ENCODE measurements at regions not wholly inside any gene's neighbourhood (a gene's known extent, or its start where the extent isn't known, plus 50 kb on each side); places are given as distances from the start of the nearest gene placed in this dataset.
"Not testable (repeated sequence)": the region's sequence is repeated elsewhere in the genome, so short reads cannot be mapped to it uniquely, and the experiment has no call there.

- H3K4me1 ChIP-seq (ENCODE audit: insufficient read depth, low read length), result peaks cover 23% of the 10 kb centered on the region
- H3K4me3 ChIP-seq (ENCODE audit: low read length), result no peak overlapping the region
- H3K36me3 ChIP-seq (ENCODE audit: insufficient read depth, low read length), result no peaks in the 10 kb centered on the region
- peaks cover 3% of the 10 kb centered on the region for H3K9me3 ChIP-seq (ENCODE audit: low read length)
- H2AFZ ChIP-seq (ENCODE audit: low read depth, low read length), result no peak overlapping the region
- peaks cover 3% of the 10 kb centered on the region for H3K27me3 ChIP-seq (ENCODE audit: insufficient read depth, low read length)
Observed at GRCh38 chr1:203559523-203559922, 65.6 kb downstream of the OPTC start.

- not testable (repeated sequence) for H3K4me3 ChIP-seq (ENCODE audit: low read length); H3K27me3 ChIP-seq (ENCODE audit: insufficient read depth, low read length); H2AFZ ChIP-seq (ENCODE audit: low read depth, low read length); H3K4me1 ChIP-seq (ENCODE audit: insufficient read depth, low read length); H3K36me3 ChIP-seq (ENCODE audit: insufficient read depth, low read length); H3K9me3 ChIP-seq (ENCODE audit: low read length)
Observed at GRCh38 chr1:203561761-203562160, 64.9 kb upstream of the ATP2B4 start.

- Histone ChIP-seq H3K36me3 (ENCODE audit: insufficient read depth, low read length) (no peaks in the 10 kb centered on the region), H3K4me1 (ENCODE audit: insufficient read depth, low read length) (peaks cover 5% of the 10 kb centered on the region), H3K9me3 (ENCODE audit: low read length) (peaks cover 3% of the 10 kb centered on the region), H2AFZ (ENCODE audit: low read depth, low read length) (no peak overlapping the region), H3K27me3 (ENCODE audit: insufficient read depth, low read length) (peaks cover 3% of the 10 kb centered on the region), H3K4me3 (ENCODE audit: low read length) (no peak overlapping the region)
Observed at GRCh38 chr1:203563291-203563690, 63.3 kb upstream of the ATP2B4 start.

GRCh38 chr1:203564024-203564423 lies 62.6 kb upstream of the ATP2B4 start:
- H3K4me3 ChIP-seq (ENCODE audit: low read length), result no peak overlapping the region

GRCh38 chr1:203565049-203565448 lies 61.6 kb upstream of the ATP2B4 start:
- no peak overlapping the region for H3K4me3 ChIP-seq (ENCODE audit: low read length)
- no peaks in the 10 kb centered on the region for H3K36me3 ChIP-seq (ENCODE audit: insufficient read depth, low read length)
- H3K4me1 ChIP-seq (ENCODE audit: insufficient read depth, low read length), result no peaks in the 10 kb centered on the region
- H3K9me3 ChIP-seq (ENCODE audit: low read length), result peaks cover 3% of the 10 kb centered on the region
- peaks cover 3% of the 10 kb centered on the region for H3K27me3 ChIP-seq (ENCODE audit: insufficient read depth, low read length)
- no peak overlapping the region for H2AFZ ChIP-seq (ENCODE audit: low read depth, low read length)

More at GRCh38 chr1:203564024-203564423, 62.6 kb upstream of the ATP2B4 start:
- H3K9me3 ChIP-seq (ENCODE audit: low read length), result peaks cover 3% of the 10 kb centered on the region
- H3K27me3 ChIP-seq (ENCODE audit: insufficient read depth, low read length), result peaks cover 3% of the 10 kb centered on the region
- peaks cover 5% of the 10 kb centered on the region for H3K4me1 ChIP-seq (ENCODE audit: insufficient read depth, low read length)
- no peaks in the 10 kb centered on the region for H3K36me3 ChIP-seq (ENCODE audit: insufficient read depth, low read length)
- no peak overlapping the region for H2AFZ ChIP-seq (ENCODE audit: low read depth, low read length)

GRCh38 chr1:203565981-203566380 lies 60.7 kb upstream of the ATP2B4 start:
- H3K4me1 ChIP-seq (ENCODE audit: insufficient read depth, low read length), result no peaks in the 10 kb centered on the region
- H3K9me3 ChIP-seq (ENCODE audit: low read length), result peaks cover 3% of the 10 kb centered on the region
- H3K36me3 ChIP-seq (ENCODE audit: insufficient read depth, low read length), result no peaks in the 10 kb centered on the region
- H3K27me3 ChIP-seq (ENCODE audit: insufficient read depth, low read length), result peaks cover 3% of the 10 kb centered on the region
- H3K4me3 ChIP-seq (ENCODE audit: low read length), result no peak overlapping the region
- H2AFZ ChIP-seq (ENCODE audit: low read depth, low read length), result no peak overlapping the region

- H3K4me1 ChIP-seq (ENCODE audit: insufficient read depth, low read length); H3K27me3 ChIP-seq (ENCODE audit: insufficient read depth, low read length); H3K4me3 ChIP-seq (ENCODE audit: low read length); H3K36me3 ChIP-seq (ENCODE audit: insufficient read depth, low read length); H2AFZ ChIP-seq (ENCODE audit: low read depth, low read length); H3K9me3 ChIP-seq (ENCODE audit: low read length): not testable (repeated sequence)
Observed at GRCh38 chr1:203566966-203567365, 59.7 kb upstream of the ATP2B4 start.

GRCh38 chr1:203567596-203567995 lies 59.0 kb upstream of the ATP2B4 start:
- H3K27me3 ChIP-seq (ENCODE audit: insufficient read depth, low read length), result peaks cover 3% of the 10 kb centered on the region
- no peaks in the 10 kb centered on the region for H3K36me3 ChIP-seq (ENCODE audit: insufficient read depth, low read length)
- no peak overlapping the region for H3K4me3 ChIP-seq (ENCODE audit: low read length)
- H3K4me1 ChIP-seq (ENCODE audit: insufficient read depth, low read length), result peaks cover 12% of the 10 kb centered on the region
- H2AFZ ChIP-seq (ENCODE audit: low read depth, low read length), result no peak overlapping the region
- peaks cover 3% of the 10 kb centered on the region for H3K9me3 ChIP-seq (ENCODE audit: low read length)

GRCh38 chr1:203569490-203570318 lies 56.9 kb upstream of the ATP2B4 start:
- no peaks in the 10 kb centered on the region for H3K36me3 ChIP-seq (ENCODE audit: insufficient read depth, low read length)

GRCh38 chr1:203570805-203571204 lies 55.8 kb upstream of the ATP2B4 start:
- Histone ChIP-seq H2AFZ (ENCODE audit: low read depth, low read length) (no peak overlapping the region), H3K27me3 (ENCODE audit: insufficient read depth, low read length) (no peaks in the 10 kb centered on the region), H3K9me3 (ENCODE audit: low read length) (no peaks in the 10 kb centered on the region), H3K4me1 (ENCODE audit: insufficient read depth, low read length) (peaks cover 20% of the 10 kb centered on the region), H3K36me3 (ENCODE audit: insufficient read depth, low read length) (no peaks in the 10 kb centered on the region), H3K4me3 (ENCODE audit: low read length) (no peak overlapping the region)

More at GRCh38 chr1:203569490-203570318, 56.9 kb upstream of the ATP2B4 start:
- no peak overlapping the region for H2AFZ ChIP-seq (ENCODE audit: low read depth, low read length)
- H3K4me1 ChIP-seq (ENCODE audit: insufficient read depth, low read length), result peaks cover 20% of the 10 kb centered on the region
- no peaks in the 10 kb centered on the region for H3K27me3 ChIP-seq (ENCODE audit: insufficient read depth, low read length)
- H3K9me3 ChIP-seq (ENCODE audit: low read length), result no peaks in the 10 kb centered on the region
- no peak overlapping the region for H3K4me3 ChIP-seq (ENCODE audit: low read length)

- Histone ChIP-seq H3K4me3 (ENCODE audit: low read length) (no peak overlapping the region), H2AFZ (ENCODE audit: low read depth, low read length) (no peak overlapping the region), H3K27me3 (ENCODE audit: insufficient read depth, low read length) (no peaks in the 10 kb centered on the region), H3K36me3 (ENCODE audit: insufficient read depth, low read length) (no peaks in the 10 kb centered on the region), H3K9me3 (ENCODE audit: low read length) (no peaks in the 10 kb centered on the region), H3K4me1 (ENCODE audit: insufficient read depth, low read length) (peaks cover 20% of the 10 kb centered on the region)
Observed at GRCh38 chr1:203571661-203572060, 55.0 kb upstream of the ATP2B4 start.

GRCh38 chr1:203572134-203572625 lies 54.5 kb upstream of the ATP2B4 start:
- H3K27me3 ChIP-seq (ENCODE audit: insufficient read depth, low read length), result no peaks in the 10 kb centered on the region
- no peaks in the 10 kb centered on the region for H3K36me3 ChIP-seq (ENCODE audit: insufficient read depth, low read length)
- peaks cover 20% of the 10 kb centered on the region for H3K4me1 ChIP-seq (ENCODE audit: insufficient read depth, low read length)
- no peaks in the 10 kb centered on the region for H3K9me3 ChIP-seq (ENCODE audit: low read length)
- H2AFZ ChIP-seq (ENCODE audit: low read depth, low read length), result no peak overlapping the region
- peak overlapping the region; percentile 6 for H3K4me3 ChIP-seq (ENCODE audit: low read length)

GRCh38 chr1:203573730-203574129 lies 52.9 kb upstream of the ATP2B4 start:
- Histone ChIP-seq H3K4me3 (ENCODE audit: low read length) (no peak overlapping the region), H3K9me3 (ENCODE audit: low read length) (no peaks in the 10 kb centered on the region), H3K27me3 (ENCODE audit: insufficient read depth, low read length) (no peaks in the 10 kb centered on the region), H3K36me3 (ENCODE audit: insufficient read depth, low read length) (no peaks in the 10 kb centered on the region), H3K4me1 (ENCODE audit: insufficient read depth, low read length) (peaks cover 20% of the 10 kb centered on the region), H2AFZ (ENCODE audit: low read depth, low read length) (no peak overlapping the region)
